ENCODE measurements at regions not wholly inside any gene's neighbourhood (a gene's known extent, or its start where the extent isn't known, plus 50 kb on each side); places are given as distances from the start of the nearest gene placed in this dataset.

DNA sequence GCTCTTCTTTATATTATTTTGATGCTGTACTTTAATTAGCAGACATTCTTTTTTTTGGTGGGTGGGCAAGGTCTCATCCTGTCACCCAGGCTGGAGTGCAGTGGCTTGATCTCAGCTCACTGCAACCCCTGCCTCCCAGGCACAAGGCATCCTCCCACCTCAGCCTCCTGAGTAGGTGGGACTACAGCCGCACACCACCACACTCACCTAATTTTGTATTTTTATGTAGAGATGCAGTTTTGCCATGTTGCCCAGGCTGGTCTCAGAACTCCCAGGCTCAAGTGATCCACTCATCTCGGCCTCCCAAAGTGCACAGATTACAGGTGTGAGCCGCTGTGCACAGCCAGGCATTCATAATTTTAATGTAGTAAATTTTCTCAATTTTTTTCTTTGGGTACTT is 608.1 kb downstream of the ZNF385D start:
- Histone ChIP-seq H4K20me1 (replicated peaks; ENCODE audit: insufficient read depth) (no peaks in the 10 kb centered on the region), H3F3A (replicated peaks; ENCODE audit: low read depth) (no peaks in the 10 kb centered on the region), H3K27me3 (ENCODE audit: insufficient read depth) (no peaks in the 10 kb centered on the region), H3K4me1 (ENCODE audit: insufficient read depth) (0 out of 2 replicates have a peak, but pooled peaks cover 13% of the 10 kb centered on the region), H3K79me2 (replicated peaks; ENCODE audit: insufficient read depth) (no peaks in the 10 kb centered on the region), H3K27ac (ENCODE audit: low read depth) (no peak overlapping the region), H3K36me3 (ENCODE audit: insufficient read depth) (no peaks in the 10 kb centered on the region), H2AFZ (no peak overlapping the region), H3K4me3 (no peak overlapping the region), H3K4me2 (no peak overlapping the region), H3K9me2 (ENCODE audit: insufficient read depth) (no peaks in the 10 kb centered on the region)
- TF ChIP-seq CREB1 (CRISPR knock-in tag; IDR thresholded peaks at IDR 0.05; ENCODE audit: low read depth) (no peak), POLR2AphosphoS5 (IDR thresholded peaks at IDR 0.05; ENCODE audit: low read depth) (no peak)
- ATAC-seq (no peak), DNase-seq (ENCODE audit: low spot score) (no peak)
- no peak overlapping the region for H3K4me3 Mint-ChIP-seq
- peaks cover 3% of the 10 kb centered on the region; the same call in 2 of the 3 replicates for H3K36me3 Mint-ChIP-seq (ENCODE audit: low read depth)
- peaks cover 13% of the 10 kb centered on the region for H3K4me1 Mint-ChIP-seq
- no peak overlapping the region for H3K27ac Mint-ChIP-seq
- no peaks in the 10 kb centered on the region for H3K27me3 Mint-ChIP-seq (ENCODE audit: insufficient read depth, low read depth, poor library complexity)
- H3K9me3 Mint-ChIP-seq, result peaks cover 3% of the 10 kb centered on the region

DNA sequence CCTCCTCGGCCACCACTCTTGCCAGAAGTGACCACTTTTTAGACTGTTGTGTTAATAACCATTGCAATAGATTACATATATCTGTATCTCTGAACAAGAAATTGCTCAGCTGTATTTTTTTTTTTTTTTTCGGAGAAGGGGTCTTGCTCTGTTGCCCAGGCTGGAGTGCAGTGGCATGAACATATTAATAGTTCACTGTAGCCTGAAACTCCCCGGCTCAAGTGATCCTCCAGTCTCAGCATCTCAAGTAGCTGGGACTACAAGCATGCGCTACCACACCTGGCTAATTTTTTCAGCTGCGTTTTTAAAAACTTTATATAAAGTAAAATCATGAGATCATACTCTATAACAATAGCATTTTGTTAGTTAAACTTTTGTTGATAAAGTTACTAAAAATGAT is 609.0 kb downstream of the ZNF385D start:
- Histone ChIP-seq H3F3A (replicated peaks; ENCODE audit: low read depth) (no peaks in the 10 kb centered on the region), H4K20me1 (replicated peaks; ENCODE audit: insufficient read depth) (no peaks in the 10 kb centered on the region), H3K27ac (ENCODE audit: low read depth) (no peak overlapping the region), H3K36me3 (ENCODE audit: insufficient read depth) (no peaks in the 10 kb centered on the region), H3K4me1 (ENCODE audit: insufficient read depth) (0 out of 2 replicates have a peak, but pooled peaks cover 13% of the 10 kb centered on the region), H3K9me2 (ENCODE audit: insufficient read depth) (no peaks in the 10 kb centered on the region), H3K27me3 (ENCODE audit: insufficient read depth) (no peaks in the 10 kb centered on the region), H3K4me2 (no peak overlapping the region), H3K79me2 (replicated peaks; ENCODE audit: insufficient read depth) (no peaks in the 10 kb centered on the region), H2AFZ (no peak overlapping the region), H3K4me3 (no peak overlapping the region)
- no peak for TF ChIP-seq STAT1 (IDR thresholded peaks at IDR 0.05; ENCODE audit: unreplicated experiment)
- Mint-ChIP-seq H3K36me3 (ENCODE audit: low read depth) (peaks cover 3% of the 10 kb centered on the region; the same call in 2 of the 3 replicates), H3K27ac (no peak overlapping the region), H3K27me3 (ENCODE audit: insufficient read depth, low read depth, poor library complexity) (no peaks in the 10 kb centered on the region), H3K4me1 (peaks cover 13% of the 10 kb centered on the region), H3K9me3 (peaks cover 3% of the 10 kb centered on the region), H3K4me3 (no peak overlapping the region)
- ATAC-seq (no peak), DNase-seq (ENCODE audit: low spot score) (no peak)

DNA sequence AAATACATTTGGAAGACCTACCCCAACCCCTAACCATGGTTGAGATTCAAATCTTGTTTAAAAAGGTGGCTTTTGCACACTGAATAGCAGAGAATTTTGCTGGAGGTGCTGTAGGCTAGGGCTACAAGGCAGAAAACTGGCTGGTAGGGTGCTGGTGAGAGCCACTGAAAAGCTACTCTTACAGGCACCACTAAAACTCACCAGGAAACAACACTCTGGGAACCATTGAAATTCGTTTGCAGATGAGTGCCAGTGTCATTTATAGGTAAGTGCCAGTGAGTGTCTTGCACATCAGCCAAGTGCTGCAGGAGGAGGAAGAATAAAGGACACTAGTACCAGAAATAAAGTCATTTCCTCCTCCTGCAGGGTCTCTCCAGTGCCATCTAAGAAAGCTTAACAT is 610.2 kb downstream of the ZNF385D start:
- DNase-seq (ENCODE audit: low spot score) (peak; percentile 3), ATAC-seq (peak; percentile 52; the same call in 2 of the 3 replicates)
- H4K20me1 ChIP-seq (replicated peaks; ENCODE audit: insufficient read depth), result no peaks in the 10 kb centered on the region
- no peaks in the 10 kb centered on the region for H3F3A ChIP-seq (replicated peaks; ENCODE audit: low read depth)
- no peaks in the 10 kb centered on the region for H3K36me3 ChIP-seq (ENCODE audit: insufficient read depth)
- H3K4me2 ChIP-seq, result peak overlapping the region; percentile 30; the same call in 1 of the 2 replicates
- Mint-ChIP-seq H3K27me3 (ENCODE audit: insufficient read depth, low read depth, poor library complexity) (no peaks in the 10 kb centered on the region), H3K4me1 (peaks cover 13% of the 10 kb centered on the region), H3K27ac (peak overlapping the region; percentile 26), H3K36me3 (ENCODE audit: low read depth) (peaks cover 3% of the 10 kb centered on the region; the same call in 2 of the 3 replicates), H3K9me3 (peaks cover 3% of the 10 kb centered on the region; the same call in 2 of the 3 replicates), H3K4me3 (no peak overlapping the region)
- H3K79me2 ChIP-seq (replicated peaks; ENCODE audit: insufficient read depth), result no peaks in the 10 kb centered on the region
- 0 out of 2 replicates have a peak, but pooled peaks cover 13% of the 10 kb centered on the region for H3K4me1 ChIP-seq (ENCODE audit: insufficient read depth)
- peak overlapping the region; percentile 42 for H3K27ac ChIP-seq (ENCODE audit: low read depth)
- H2AFZ ChIP-seq, result no peak overlapping the region; the same call in 1 of the 2 replicates
- H3K4me3 ChIP-seq, result no peak overlapping the region
- TF ChIP-seq, protein P1, sequence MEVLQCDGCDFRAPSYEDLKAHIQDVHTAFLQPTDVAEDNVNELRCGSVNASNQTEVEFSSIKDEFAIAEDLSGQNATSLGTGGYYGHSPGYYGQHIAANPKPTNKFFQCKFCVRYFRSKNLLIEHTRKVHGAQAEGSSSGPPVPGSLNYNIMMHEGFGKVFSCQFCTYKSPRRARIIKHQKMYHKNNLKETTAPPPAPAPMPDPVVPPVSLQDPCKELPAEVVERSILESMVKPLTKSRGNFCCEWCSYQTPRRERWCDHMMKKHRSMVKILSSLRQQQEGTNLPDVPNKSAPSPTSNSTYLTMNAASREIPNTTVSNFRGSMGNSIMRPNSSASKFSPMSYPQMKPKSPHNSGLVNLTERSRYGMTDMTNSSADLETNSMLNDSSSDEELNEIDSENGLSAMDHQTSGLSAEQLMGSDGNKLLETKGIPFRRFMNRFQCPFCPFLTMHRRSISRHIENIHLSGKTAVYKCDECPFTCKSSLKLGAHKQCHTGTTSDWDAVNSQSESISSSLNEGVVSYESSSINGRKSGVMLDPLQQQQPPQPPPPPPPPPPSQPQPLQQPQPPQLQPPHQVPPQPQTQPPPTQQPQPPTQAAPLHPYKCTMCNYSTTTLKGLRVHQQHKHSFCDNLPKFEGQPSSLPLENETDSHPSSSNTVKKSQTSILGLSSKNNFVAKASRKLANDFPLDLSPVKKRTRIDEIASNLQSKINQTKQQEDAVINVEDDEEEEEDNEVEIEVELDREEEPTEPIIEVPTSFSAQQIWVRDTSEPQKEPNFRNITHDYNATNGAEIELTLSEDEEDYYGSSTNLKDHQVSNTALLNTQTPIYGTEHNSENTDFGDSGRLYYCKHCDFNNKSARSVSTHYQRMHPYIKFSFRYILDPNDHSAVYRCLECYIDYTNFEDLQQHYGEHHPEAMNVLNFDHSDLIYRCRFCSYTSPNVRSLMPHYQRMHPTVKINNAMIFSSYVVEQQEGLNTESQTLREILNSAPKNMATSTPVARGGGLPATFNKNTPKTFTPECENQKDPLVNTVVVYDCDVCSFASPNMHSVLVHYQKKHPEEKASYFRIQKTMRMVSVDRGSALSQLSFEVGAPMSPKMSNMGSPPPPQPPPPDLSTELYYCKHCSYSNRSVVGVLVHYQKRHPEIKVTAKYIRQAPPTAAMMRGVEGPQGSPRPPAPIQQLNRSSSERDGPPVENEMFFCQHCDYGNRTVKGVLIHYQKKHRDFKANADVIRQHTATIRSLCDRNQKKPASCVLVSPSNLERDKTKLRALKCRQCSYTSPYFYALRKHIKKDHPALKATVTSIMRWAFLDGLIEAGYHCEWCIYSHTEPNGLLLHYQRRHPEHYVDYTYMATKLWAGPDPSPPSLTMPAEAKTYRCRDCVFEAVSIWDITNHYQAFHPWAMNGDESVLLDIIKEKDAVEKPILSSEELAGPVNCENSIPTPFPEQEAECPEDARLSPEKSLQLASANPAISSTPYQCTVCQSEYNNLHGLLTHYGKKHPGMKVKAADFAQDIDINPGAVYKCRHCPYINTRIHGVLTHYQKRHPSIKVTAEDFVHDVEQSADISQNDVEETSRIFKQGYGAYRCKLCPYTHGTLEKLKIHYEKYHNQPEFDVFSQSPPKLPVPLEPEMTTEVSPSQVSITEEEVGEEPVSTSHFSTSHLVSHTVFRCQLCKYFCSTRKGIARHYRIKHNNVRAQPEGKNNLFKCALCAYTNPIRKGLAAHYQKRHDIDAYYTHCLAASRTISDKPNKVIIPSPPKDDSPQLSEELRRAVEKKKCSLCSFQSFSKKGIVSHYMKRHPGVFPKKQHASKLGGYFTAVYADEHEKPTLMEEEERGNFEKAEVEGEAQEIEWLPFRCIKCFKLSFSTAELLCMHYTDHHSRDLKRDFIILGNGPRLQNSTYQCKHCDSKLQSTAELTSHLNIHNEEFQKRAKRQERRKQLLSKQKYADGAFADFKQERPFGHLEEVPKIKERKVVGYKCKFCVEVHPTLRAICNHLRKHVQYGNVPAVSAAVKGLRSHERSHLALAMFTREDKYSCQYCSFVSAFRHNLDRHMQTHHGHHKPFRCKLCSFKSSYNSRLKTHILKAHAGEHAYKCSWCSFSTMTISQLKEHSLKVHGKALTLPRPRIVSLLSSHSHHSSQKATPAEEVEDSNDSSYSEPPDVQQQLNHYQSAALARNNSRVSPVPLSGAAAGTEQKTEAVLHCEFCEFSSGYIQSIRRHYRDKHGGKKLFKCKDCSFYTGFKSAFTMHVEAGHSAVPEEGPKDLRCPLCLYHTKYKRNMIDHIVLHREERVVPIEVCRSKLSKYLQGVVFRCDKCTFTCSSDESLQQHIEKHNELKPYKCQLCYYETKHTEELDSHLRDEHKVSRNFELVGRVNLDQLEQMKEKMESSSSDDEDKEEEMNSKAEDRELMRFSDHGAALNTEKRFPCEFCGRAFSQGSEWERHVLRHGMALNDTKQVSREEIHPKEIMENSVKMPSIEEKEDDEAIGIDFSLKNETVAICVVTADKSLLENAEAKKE (CRISPR knock-in tag; IDR thresholded peaks at IDR 0.05), result no peak
- TF ChIP-seq ZNF114 (CRISPR knock-in tag; IDR thresholded peaks at IDR 0.05), result no peak
- no peak for TF ChIP-seq JUNB (IDR thresholded peaks at IDR 0.05; ENCODE audit: unreplicated experiment)
- TF ChIP-seq, protein P2, sequence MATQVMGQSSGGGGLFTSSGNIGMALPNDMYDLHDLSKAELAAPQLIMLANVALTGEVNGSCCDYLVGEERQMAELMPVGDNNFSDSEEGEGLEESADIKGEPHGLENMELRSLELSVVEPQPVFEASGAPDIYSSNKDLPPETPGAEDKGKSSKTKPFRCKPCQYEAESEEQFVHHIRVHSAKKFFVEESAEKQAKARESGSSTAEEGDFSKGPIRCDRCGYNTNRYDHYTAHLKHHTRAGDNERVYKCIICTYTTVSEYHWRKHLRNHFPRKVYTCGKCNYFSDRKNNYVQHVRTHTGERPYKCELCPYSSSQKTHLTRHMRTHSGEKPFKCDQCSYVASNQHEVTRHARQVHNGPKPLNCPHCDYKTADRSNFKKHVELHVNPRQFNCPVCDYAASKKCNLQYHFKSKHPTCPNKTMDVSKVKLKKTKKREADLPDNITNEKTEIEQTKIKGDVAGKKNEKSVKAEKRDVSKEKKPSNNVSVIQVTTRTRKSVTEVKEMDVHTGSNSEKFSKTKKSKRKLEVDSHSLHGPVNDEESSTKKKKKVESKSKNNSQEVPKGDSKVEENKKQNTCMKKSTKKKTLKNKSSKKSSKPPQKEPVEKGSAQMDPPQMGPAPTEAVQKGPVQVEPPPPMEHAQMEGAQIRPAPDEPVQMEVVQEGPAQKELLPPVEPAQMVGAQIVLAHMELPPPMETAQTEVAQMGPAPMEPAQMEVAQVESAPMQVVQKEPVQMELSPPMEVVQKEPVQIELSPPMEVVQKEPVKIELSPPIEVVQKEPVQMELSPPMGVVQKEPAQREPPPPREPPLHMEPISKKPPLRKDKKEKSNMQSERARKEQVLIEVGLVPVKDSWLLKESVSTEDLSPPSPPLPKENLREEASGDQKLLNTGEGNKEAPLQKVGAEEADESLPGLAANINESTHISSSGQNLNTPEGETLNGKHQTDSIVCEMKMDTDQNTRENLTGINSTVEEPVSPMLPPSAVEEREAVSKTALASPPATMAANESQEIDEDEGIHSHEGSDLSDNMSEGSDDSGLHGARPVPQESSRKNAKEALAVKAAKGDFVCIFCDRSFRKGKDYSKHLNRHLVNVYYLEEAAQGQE (IDR thresholded peaks at IDR 0.05; ENCODE audit: unreplicated experiment), result no peak
- TF ChIP-seq CREB1 (CRISPR knock-in tag; IDR thresholded peaks at IDR 0.05; ENCODE audit: low read depth), result no peak
- TF ChIP-seq NANOG (IDR thresholded peaks at IDR 0.05; ENCODE audit: borderline replicate concordance), result no peak
- no peaks in the 10 kb centered on the region for H3K27me3 ChIP-seq (ENCODE audit: insufficient read depth)
- no peaks in the 10 kb centered on the region for H3K9me2 ChIP-seq (ENCODE audit: insufficient read depth)
